Heart right ventricle (tissue), 16 donors: ENCODE measurements at regions not wholly inside any gene's neighbourhood (a gene's known extent, or its start where the extent isn't known, plus 50 kb on each side); places are given as distances from the start of the nearest gene placed in this dataset.

Experiments
- ATAC-seq, 8 donors: fragments of 200-7000 bp; cut with Tn5 transposase; one replicate each; pipeline ENCODE4 v1.9.1; 2020; ENCODE audit warnings: mild to moderate bottlenecking in 8 of 8, moderate library complexity in 8 of 8, moderate number of reproducible peaks in 1 of 8
- DNase-seq, 2 donors: peaks; one replicate each; pipeline ENCODE4 v3.0.0-alpha.2; 2020
- H3K27ac ChIP-seq, 10 donors: fragments of 200-600 bp; sonication (generic) in 2 of 10; one replicate each; pipeline versions ENCODE4 v1.5.0 to v1.8.0; 2020 to 2022; ENCODE audit warnings: mild to moderate bottlenecking in 3 of 10
- H3K27me3 ChIP-seq, 7 donors: fragments of 200-600 bp; one replicate each; pipeline ENCODE4 v1.8.0; 2021 to 2022; ENCODE audit warnings: mild to moderate bottlenecking in 2 of 7
- H3K36me3 ChIP-seq, 9 donors: fragments of 200-600 bp; sonication (generic) in 1 of 9; one replicate each; pipeline versions ENCODE4 v1.5.0 to v1.8.0; 2020 to 2022; ENCODE audit warnings: mild to moderate bottlenecking in 2 of 9
- H3K4me1 ChIP-seq, 9 donors: fragments of 200-600 bp; sonication (generic) in 1 of 9; one replicate each; pipeline versions ENCODE4 v1.5.0 to v1.8.0; 2020 to 2022; ENCODE audit warnings: mild to moderate bottlenecking in 4 of 9
- H3K4me3 ChIP-seq, 10 donors: fragments of 200-600 bp; sonication (generic) in 2 of 10; one replicate each; pipeline versions ENCODE4 v1.5.0 to v1.8.0; 2020 to 2022; ENCODE audit warnings: mild to moderate bottlenecking in 7 of 10, moderate library complexity in 2 of 10
- H3K9me3 ChIP-seq, 11 donors: fragments of 200-600 bp in 10 of 11; sonication (generic) in 2 of 11; one replicate each; pipeline versions ENCODE4 v1.5.0 to v1.8.0; 2013 to 2022; ENCODE audit warnings: mild to moderate bottlenecking in 2 of 11, control low read depth in 1 of 11, moderate library complexity in 1 of 11
- CTCF ChIP-seq, 9 donors: fragments of 200-600 bp; sonication (generic) in 2 of 9; IDR thresholded peaks; one replicate each; pipeline versions ENCODE4 v1.5.0 to v1.8.0; 2021 to 2022; ENCODE audit warnings: antibody characterized with exemption in 9 of 9, mild to moderate bottlenecking in 5 of 9, moderate library complexity in 1 of 9
- WGBS, 2 donors: extraction: QIAGEN DNeasy Blood & Tissue Kit; methylation state at CpG; one replicate each; pipeline ENCODE4 v1.1.7; 2013; ENCODE audit warnings: inconsistent platforms in 1 of 2; 5-methylcytosine and 5-hydroxymethylcytosine counted together
- intact Hi-C, 10 donors: fragments of 100-400 bp; cut with DNase I; formaldehyde crosslinking; loops; one replicate each; pipeline versions ENCODE4 v1.11.1 to v1.14.2; 2022
- donor health status: Arrhythmogenic right ventricular cardiomyopathy.
- donor health status: ischemic (EF 13 %, LVEDD 7.1; RV severe dilation, severe dysfunction).
- donor health status: healthy with polysubstance abuse.
- donor health status: DM: no; HTN: yes; CAD: no.
- donor health status: DM: no; HTN: no; CAD: no.
- donor health status: ischemic (EF 25% LVEDD 6.9; RV normal size, moderate dysfunction).
- donor health status: ischemic (EF 25% LVEDD 5.7; RV mildly dilated, moderate dysfunction).
- donor health status: healthy.
- donor health status: DM: yes; HTN: yes; CAD: no.
- donor health status: Ischemic cardiomyopathy.
- donor health status: ischemic (EF 35%, LVEDD 5.7; RV mildly dilated, moderate dysfunction).
- donor health status: nonischemic (EF 11% LVEDD 7.7; RV severe dilation, severe dysfunction).
- donor health status: DM: yes; HTN: yes; CAD: no.
- donor health status: PGD.
- donor health status: ischemic (EF 29% LVEDD 5.4; RV normal size, mild dysfunction).
- donor health status: nonischemic (EF 23%, LVEDD 6.1; RV moderate dilation, normal function).

GRCh38 chr1:118325550-118326225 lies 140.7 kb upstream of the SPAG17 start:
- Histone ChIP-seq H3K36me3 (no peaks in the 10 kb centered on the region), H3K27me3 (no peaks in the 10 kb centered on the region), H3K4me3 (no peak overlapping the region), H3K27ac (no peak overlapping the region), H3K4me1 (no peaks in the 10 kb centered on the region), H3K9me3 (no peaks in the 10 kb centered on the region)
- intact Hi-C loops: no loop called here
- DNase-seq (no peak), ATAC-seq (no peak)
- no peak for TF ChIP-seq CTCF (IDR thresholded peaks at IDR 0.05)

- WGBS, 2 donors: 0% methylated on average over 1 of the region's 1 CpG
Observed at GRCh38 chr1:118323246-118323645, 138.2 kb upstream of the SPAG17 start.

GRCh38 chr1:118322331-118322730 lies 137.3 kb upstream of the SPAG17 start:
- peaks cover 0 to 4% (median 0%) of the 10 kb centered on the region in 9 donors for H3K4me1 ChIP-seq
- no peak overlapping the region for H3K27ac ChIP-seq
- intact Hi-C loops: no loop called here
- no peaks in the 10 kb centered on the region for H3K27me3 ChIP-seq
- no peaks in the 10 kb centered on the region for H3K9me3 ChIP-seq
- ATAC-seq (peak in 1 of 8 donors; percentile 39), DNase-seq (no peak)
- WGBS, 2 donors: 63% methylated on average over 3 of the region's 3 CpGs
- no peak for TF ChIP-seq CTCF (IDR thresholded peaks at IDR 0.05)
- no peaks in the 10 kb centered on the region for H3K36me3 ChIP-seq
- H3K4me3 ChIP-seq: no peak overlapping the region

More at GRCh38 chr1:118323246-118323645, 138.2 kb upstream of the SPAG17 start:
- ATAC-seq (no peak), DNase-seq (no peak)
- intact Hi-C loops: no loop called here
- no peaks in the 10 kb centered on the region for H3K4me1 ChIP-seq
- H3K27ac ChIP-seq: no peak overlapping the region
- no peak overlapping the region for H3K4me3 ChIP-seq
- no peaks in the 10 kb centered on the region for H3K27me3 ChIP-seq
- H3K9me3 ChIP-seq: no peaks in the 10 kb centered on the region
- TF ChIP-seq CTCF (IDR thresholded peaks at IDR 0.05): no peak
- no peaks in the 10 kb centered on the region for H3K36me3 ChIP-seq

- H3K9me3 ChIP-seq: no peaks in the 10 kb centered on the region
- H3K4me1 ChIP-seq: peaks cover 0 to 4% (median 0%) of the 10 kb centered on the region in 9 donors
- H3K4me3 ChIP-seq: no peak overlapping the region
- no peak for TF ChIP-seq CTCF (IDR thresholded peaks at IDR 0.05)
- 59 to 63% methylated on average over 6 of the region's 6 CpGs for WGBS, 2 donors
- ATAC-seq (no peak), DNase-seq (no peak)
- no peaks in the 10 kb centered on the region for H3K27me3 ChIP-seq
- intact Hi-C loops: no loop called here
- no peak overlapping the region for H3K27ac ChIP-seq
- no peaks in the 10 kb centered on the region for H3K36me3 ChIP-seq
Observed at GRCh38 chr1:118321840-118322239, 136.8 kb upstream of the SPAG17 start.
